ENCODE measurements at regions not wholly inside any gene's neighbourhood (a gene's known extent, or its start where the extent isn't known, plus 50 kb on each side); places are given as distances from the start of the nearest gene placed in this dataset.

DNA sequence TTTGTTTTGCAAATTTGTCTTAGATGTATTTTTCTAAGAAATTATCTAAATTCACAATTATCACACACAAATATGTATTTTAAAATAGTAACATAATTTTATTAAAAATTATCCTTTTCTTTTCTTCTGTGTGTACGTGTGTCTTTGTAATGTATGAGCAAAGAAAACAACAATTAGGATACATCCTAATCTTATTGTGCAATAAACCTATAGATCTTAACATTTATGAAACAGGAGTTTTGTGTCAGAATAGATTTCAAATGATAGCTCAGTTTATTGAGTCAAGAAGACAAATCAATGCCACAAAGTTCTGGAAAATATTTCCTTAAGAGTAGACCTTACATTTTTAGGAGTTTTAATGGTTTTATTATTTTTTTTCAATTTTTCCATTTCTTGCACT lies 212.2 kb downstream of the KCNJ3 start:
- no peak for TF ChIP-seq MYC (IDR thresholded peaks at IDR 0.05; ENCODE audit: low read depth, low read length)
- TF ChIP-seq, protein P1, sequence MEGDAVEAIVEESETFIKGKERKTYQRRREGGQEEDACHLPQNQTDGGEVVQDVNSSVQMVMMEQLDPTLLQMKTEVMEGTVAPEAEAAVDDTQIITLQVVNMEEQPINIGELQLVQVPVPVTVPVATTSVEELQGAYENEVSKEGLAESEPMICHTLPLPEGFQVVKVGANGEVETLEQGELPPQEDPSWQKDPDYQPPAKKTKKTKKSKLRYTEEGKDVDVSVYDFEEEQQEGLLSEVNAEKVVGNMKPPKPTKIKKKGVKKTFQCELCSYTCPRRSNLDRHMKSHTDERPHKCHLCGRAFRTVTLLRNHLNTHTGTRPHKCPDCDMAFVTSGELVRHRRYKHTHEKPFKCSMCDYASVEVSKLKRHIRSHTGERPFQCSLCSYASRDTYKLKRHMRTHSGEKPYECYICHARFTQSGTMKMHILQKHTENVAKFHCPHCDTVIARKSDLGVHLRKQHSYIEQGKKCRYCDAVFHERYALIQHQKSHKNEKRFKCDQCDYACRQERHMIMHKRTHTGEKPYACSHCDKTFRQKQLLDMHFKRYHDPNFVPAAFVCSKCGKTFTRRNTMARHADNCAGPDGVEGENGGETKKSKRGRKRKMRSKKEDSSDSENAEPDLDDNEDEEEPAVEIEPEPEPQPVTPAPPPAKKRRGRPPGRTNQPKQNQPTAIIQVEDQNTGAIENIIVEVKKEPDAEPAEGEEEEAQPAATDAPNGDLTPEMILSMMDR (IDR thresholded peaks at IDR 0.05; ENCODE audit: low read depth, low read length), result no peak

All from NB4 (cell line).